ENCODE measurements at regions not wholly inside any gene's neighbourhood (a gene's known extent, or its start where the extent isn't known, plus 50 kb on each side); places are given as distances from the start of the nearest gene placed in this dataset.

DNA sequence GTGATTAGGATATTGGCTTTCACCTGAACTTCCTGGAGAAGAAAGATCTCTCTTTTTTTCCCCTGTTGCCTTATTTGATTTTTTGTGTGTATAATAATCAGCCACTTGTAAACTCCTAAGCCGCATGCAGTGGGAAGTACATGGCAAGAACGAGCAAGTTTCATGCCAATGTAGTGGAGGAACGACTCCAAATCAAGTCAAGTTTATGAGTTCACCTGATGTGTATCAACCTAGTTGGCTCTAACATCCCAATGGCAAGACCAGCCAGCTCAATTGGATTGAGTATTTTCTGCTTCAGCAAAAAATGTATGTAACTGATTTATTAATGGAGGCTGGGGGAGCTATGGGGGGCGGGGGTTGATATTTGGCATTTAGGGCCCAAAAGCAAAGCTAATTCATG lies 65.5 kb upstream of the LYZL1 start:
- H3K4me1 Mint-ChIP-seq, result peaks cover 9% of the 10 kb centered on the region
- Histone ChIP-seq H3K79me2 (replicated peaks; ENCODE audit: insufficient read depth) (no peaks in the 10 kb centered on the region), H3K4me2 (no peak overlapping the region), H4K20me1 (replicated peaks; ENCODE audit: insufficient read depth) (no peaks in the 10 kb centered on the region), H3K27me3 (ENCODE audit: insufficient read depth) (no peaks in the 10 kb centered on the region), H3K27ac (ENCODE audit: low read depth) (no peak overlapping the region), H3K4me3 (no peak overlapping the region), H3F3A (replicated peaks; ENCODE audit: low read depth) (no peaks in the 10 kb centered on the region), H3K4me1 (ENCODE audit: insufficient read depth) (peaks cover under 1% of the 10 kb centered on the region), H3K36me3 (ENCODE audit: insufficient read depth) (no peaks in the 10 kb centered on the region), H2AFZ (no peak overlapping the region), H3K9me2 (ENCODE audit: insufficient read depth) (peaks cover 3% of the 10 kb centered on the region; the same call in 1 of the 2 replicates)
- ATAC-seq, result no peak
- no peak overlapping the region for H3K27ac Mint-ChIP-seq
- H3K9me3 Mint-ChIP-seq, result no peaks in the 10 kb centered on the region
- no peaks in the 10 kb centered on the region; the same call in 2 of the 3 replicates for H3K36me3 Mint-ChIP-seq (ENCODE audit: low read depth)
- TF ChIP-seq ZNF114 (CRISPR knock-in tag; IDR thresholded peaks at IDR 0.05), result no peak
- TF ChIP-seq REST (IDR thresholded peaks at IDR 0.05; ENCODE audit: unreplicated experiment), result no peak
- TF ChIP-seq NANOG (IDR thresholded peaks at IDR 0.05; ENCODE audit: borderline replicate concordance), result no peak
- no peak for TF ChIP-seq EZH2phosphoT487 (IDR thresholded peaks at IDR 0.05; ENCODE audit: unreplicated experiment)
- TF ChIP-seq, protein P1, sequence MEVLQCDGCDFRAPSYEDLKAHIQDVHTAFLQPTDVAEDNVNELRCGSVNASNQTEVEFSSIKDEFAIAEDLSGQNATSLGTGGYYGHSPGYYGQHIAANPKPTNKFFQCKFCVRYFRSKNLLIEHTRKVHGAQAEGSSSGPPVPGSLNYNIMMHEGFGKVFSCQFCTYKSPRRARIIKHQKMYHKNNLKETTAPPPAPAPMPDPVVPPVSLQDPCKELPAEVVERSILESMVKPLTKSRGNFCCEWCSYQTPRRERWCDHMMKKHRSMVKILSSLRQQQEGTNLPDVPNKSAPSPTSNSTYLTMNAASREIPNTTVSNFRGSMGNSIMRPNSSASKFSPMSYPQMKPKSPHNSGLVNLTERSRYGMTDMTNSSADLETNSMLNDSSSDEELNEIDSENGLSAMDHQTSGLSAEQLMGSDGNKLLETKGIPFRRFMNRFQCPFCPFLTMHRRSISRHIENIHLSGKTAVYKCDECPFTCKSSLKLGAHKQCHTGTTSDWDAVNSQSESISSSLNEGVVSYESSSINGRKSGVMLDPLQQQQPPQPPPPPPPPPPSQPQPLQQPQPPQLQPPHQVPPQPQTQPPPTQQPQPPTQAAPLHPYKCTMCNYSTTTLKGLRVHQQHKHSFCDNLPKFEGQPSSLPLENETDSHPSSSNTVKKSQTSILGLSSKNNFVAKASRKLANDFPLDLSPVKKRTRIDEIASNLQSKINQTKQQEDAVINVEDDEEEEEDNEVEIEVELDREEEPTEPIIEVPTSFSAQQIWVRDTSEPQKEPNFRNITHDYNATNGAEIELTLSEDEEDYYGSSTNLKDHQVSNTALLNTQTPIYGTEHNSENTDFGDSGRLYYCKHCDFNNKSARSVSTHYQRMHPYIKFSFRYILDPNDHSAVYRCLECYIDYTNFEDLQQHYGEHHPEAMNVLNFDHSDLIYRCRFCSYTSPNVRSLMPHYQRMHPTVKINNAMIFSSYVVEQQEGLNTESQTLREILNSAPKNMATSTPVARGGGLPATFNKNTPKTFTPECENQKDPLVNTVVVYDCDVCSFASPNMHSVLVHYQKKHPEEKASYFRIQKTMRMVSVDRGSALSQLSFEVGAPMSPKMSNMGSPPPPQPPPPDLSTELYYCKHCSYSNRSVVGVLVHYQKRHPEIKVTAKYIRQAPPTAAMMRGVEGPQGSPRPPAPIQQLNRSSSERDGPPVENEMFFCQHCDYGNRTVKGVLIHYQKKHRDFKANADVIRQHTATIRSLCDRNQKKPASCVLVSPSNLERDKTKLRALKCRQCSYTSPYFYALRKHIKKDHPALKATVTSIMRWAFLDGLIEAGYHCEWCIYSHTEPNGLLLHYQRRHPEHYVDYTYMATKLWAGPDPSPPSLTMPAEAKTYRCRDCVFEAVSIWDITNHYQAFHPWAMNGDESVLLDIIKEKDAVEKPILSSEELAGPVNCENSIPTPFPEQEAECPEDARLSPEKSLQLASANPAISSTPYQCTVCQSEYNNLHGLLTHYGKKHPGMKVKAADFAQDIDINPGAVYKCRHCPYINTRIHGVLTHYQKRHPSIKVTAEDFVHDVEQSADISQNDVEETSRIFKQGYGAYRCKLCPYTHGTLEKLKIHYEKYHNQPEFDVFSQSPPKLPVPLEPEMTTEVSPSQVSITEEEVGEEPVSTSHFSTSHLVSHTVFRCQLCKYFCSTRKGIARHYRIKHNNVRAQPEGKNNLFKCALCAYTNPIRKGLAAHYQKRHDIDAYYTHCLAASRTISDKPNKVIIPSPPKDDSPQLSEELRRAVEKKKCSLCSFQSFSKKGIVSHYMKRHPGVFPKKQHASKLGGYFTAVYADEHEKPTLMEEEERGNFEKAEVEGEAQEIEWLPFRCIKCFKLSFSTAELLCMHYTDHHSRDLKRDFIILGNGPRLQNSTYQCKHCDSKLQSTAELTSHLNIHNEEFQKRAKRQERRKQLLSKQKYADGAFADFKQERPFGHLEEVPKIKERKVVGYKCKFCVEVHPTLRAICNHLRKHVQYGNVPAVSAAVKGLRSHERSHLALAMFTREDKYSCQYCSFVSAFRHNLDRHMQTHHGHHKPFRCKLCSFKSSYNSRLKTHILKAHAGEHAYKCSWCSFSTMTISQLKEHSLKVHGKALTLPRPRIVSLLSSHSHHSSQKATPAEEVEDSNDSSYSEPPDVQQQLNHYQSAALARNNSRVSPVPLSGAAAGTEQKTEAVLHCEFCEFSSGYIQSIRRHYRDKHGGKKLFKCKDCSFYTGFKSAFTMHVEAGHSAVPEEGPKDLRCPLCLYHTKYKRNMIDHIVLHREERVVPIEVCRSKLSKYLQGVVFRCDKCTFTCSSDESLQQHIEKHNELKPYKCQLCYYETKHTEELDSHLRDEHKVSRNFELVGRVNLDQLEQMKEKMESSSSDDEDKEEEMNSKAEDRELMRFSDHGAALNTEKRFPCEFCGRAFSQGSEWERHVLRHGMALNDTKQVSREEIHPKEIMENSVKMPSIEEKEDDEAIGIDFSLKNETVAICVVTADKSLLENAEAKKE (CRISPR knock-in tag; IDR thresholded peaks at IDR 0.05), result no peak
- DNase-seq (ENCODE audit: low spot score), result no peak
- no peaks in the 10 kb centered on the region for H3K27me3 Mint-ChIP-seq (ENCODE audit: insufficient read depth, low read depth, poor library complexity)
- no peak overlapping the region for H3K4me3 Mint-ChIP-seq

Data from GM23338 (cell line).